Stimulated activated CD8-positive, alpha-beta memory T cell treated with anti-CD3 and anti-CD28 coated beads, Interleukin-15, amount 100 ng/mL, for 24 hours (primary cell): ENCODE measurements at regions not wholly inside any gene's neighbourhood (a gene's known extent, or its start where the extent isn't known, plus 50 kb on each side); places are given as distances from the start of the nearest gene placed in this dataset.
"Not testable (repeated sequence)": the region's sequence is repeated elsewhere in the genome, so short reads cannot be mapped to it uniquely, and the experiment has no call there.

Source experiments
- DNase-seq: peaks from one replicate; pipeline ENCODE4 v3.0.0-alpha.2; 2020; ENCODE audit warnings: low read depth

DNA sequence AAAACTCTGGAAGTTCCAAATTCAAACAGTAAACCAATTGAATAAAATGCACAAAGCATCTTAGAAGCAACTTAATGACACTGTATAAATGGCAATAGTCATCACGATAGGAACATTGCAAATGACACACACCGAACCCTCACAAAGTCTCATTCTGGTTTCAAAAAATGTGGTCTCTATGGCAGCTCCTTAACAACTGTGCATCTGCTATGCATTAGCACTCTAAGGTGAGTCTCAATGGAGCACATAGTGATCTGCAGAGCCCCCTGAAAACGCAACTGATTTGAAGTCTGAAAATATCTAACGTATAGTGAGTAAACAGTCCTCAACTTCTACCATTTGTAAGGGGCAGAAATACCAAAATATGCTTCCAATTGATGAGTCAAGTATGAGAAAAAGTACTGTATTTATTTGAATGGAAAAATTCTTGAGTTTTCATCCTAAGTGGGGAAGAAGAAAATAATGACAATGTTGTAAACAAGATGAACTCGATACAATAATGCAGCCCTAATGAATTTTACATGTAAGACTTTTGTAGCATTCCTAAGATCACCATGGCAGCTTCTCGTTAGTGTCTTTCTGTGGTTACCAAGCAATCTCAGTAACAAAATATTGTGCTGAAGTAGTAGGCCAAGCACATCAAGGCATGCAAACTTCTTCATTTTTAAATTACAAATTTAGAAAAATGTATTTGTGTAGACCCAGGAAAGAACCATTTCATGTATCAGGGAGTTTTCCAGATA lies 517.5 kb upstream of the FAM174A start:
- DNase-seq = no peak

DNA sequence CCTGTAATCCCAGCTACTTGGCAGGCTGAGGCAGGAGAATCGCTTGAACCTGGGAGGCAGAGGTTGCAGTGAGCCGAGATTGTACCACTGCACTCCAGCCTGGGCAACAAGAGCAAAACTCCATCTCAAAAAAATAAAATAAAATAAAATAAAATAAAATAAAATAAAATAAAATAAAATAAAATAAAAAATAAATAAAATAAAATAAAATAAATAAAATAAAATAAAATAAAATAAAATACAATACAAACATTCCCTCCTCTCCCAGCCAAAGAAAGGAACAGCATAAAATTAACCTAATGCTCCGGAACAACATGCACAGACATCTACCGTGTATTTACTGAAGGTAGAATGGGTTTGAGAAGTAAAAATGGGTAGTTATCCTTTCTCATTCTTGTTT lies 521.9 kb upstream of the FAM174A start:
- DNase-seq = not testable (repeated sequence)

DNA sequence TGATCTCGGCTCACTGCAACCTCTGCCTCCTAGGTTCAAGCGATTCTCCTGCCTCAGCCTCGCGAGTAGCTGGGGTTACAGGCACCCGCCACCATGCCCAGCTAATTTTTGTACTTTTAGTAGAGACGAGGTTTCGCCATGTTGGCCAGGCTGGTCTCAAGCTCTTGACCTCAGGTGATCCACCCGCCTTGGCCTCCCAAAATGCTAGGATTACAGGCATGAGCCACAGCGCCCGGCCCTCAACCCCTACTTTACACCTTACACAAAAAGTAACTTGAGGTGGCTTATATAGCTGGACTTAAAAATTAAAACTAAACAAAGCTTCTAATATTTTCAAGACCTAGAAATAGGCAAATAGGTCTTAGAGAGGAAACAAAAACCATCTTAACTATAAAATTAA lies 524.0 kb upstream of the FAM174A start:
- not testable (repeated sequence) for DNase-seq

DNA sequence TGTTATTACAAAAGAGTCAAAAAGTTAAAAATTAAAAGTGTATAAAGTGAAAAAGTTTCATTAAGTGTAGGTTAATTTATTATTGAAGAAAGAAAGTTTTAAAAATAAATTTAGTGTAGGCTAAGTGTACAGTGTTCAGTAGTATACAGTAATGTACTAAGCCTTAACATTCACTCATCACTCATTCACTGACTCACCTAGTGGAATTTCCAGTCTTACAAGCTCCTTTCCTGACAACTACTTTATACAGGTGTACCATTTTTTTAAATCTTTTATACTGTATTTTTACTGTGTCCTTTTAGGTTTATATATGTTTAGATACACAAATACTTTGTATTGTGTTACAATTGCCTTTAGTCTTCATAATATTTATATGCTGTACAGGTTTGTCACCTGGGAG lies 530.2 kb upstream of the FAM174A start:
- DNase-seq = no peak

DNA sequence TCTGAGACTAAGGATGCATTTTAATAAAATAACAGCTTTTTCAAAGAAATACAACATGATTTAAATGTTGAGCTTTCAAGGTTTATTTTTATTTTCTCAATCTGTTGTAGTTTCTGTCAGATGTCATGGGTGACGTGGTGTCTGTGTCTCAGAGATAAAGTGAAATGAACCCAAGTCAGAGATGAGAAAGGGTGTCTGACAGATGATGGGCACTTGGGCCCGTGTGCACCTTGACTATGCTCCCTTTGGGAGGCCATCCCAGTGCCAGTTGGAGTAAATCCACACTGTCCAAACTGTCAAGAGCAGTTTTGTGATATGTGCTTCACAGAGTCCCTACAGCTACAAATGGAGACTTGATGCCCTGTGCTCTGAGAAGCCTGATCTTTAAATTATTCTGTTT lies 536.9 kb upstream of the FAM174A start:
- DNase-seq = no peak

DNA sequence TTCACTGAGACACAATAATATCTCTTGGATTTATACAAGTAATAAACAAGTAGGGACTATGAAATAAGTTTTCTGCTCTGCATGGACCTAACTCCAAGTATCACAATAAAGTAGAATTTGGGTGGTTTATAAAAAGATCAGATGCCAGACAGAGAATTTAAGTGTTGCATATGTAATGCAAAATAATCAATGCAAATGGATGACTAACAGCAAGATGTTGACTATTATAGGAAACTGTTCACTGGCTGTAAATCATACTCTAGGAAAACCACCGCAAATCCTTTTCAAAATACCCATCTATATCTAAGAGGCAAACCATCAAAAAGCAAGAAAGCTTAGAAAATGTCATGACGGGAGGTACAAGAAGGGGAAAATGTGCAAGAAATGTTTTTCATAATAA lies 539.8 kb upstream of the FAM174A start:
- no peak for DNase-seq

DNA sequence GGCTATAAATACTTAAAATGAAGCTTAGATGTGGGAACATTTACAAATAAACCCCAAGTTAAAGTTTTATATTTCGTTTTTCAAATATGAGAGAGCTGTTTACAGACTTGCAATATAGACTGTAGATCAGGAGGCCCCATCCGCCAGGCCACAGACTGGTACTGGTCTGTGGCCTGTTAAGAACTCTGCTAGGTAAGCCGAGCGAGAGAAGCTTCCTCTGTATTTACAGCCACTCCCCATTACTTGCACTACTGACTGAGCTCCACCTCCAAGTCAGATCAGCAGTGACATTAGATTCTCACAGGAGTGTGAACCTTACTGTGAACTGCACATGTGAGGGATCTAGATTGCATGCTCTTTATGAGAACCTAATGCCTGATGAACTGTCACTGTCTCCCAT lies 561.4 kb upstream of the FAM174A start:
- DNase-seq = no peak

DNA sequence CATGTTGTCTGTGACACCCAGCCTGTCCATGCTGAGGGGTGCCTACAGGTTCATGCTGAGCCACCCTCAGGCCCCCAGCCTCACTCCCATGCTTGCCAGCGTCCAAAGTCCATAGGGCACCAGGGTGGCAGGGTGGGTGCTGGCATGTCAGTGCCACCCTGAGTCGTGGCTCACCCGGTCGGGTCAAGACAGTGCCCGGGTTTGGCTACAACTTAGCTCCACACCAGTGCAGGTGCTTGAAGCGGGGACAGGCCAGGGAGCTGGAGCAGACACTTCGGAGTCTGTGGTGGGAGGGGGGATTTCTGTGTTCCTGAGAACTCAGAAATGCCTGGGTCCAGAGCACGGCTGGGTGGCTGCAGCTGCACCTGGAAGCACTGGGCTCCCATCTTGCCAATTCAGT lies 579.2 kb upstream of the FAM174A start:
- no peak for DNase-seq

DNA sequence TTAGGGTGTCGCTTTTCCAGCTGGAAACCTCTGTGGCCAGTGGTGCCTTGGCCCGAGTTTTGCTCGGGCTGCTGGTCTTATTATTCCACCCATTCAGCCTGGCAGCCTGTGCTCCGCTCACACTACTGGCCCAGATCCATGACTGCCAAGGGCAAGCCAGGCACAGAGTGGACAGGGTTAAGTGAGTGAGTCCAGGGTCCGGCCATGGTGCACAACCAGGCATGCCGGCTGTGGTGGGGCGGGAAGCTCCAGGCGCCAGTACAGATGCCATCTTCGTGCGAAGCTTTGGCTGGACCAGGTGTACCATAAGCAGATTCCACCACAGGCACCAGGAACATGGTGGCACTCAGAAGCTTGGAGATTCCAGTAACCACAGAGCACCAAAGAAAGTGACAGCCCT lies 580.2 kb upstream of the FAM174A start:
- no peak for DNase-seq

DNA sequence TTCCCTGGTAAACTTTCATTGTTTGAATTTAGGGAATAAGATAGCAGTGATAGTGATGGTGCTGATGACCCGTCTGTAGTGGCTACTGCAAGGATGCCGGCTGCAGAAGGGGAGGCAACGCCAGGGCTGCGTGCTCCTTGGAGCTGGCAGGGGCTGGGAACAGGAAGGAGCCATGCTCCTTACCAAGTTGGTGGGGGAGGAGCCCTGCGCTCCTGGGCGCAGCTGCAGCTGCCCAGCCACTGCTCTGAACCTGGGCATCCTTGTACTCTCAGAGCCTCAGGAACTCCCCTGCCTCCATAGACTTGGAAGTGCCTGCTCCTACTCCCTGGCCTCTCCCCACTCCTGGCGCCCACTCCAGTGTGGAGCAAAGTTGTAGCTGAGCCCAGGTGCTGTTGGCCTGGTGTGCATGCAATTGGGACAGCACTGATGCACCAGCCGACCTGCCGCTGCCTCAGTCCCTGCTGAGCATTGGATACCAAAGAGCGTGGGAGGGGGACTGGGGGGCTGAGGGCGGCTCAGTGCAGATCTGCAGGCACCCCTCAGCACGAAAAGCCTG lies 585.1 kb upstream of the FAM174A start:
- no peak for DNase-seq

DNA sequence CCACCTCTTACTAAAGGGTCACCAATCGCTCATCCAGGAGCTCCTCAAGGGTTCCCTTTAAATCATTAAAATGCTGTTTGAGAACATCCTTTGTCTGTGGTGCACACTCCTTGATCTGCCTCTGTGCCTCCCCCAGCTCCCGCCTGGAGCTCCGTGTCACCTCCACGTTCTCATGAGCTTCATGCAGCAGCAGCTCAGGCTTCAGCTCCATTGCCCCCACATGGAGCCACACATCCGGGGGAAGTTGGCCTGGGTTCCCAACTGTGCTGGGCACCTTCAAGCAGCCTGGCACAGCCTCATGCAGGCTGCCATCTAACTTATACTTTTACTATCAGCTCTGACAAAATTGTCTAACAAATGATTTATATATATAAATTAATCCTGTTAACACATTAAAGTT lies 585.8 kb upstream of the FAM174A start:
- no peak for DNase-seq

DNA sequence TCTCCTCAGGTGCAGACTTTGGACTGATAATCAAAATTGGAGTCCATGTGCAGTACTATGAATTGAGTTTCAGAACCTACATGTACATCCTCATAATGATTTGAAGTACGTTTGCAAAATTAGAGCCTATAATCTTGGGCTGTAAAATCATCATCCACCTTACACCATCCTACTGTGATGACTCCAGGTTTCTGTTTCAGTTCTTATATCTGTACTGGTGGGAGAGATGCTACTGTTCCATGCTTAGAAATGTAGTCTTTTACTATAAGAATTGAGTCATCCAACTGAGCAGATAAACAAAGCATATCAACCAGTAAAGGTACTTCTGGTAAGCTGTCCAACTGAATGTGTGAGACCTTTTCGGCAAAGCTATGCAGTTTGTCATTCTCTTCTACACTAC lies 586.3 kb upstream of the FAM174A start:
- DNase-seq = no peak

DNA sequence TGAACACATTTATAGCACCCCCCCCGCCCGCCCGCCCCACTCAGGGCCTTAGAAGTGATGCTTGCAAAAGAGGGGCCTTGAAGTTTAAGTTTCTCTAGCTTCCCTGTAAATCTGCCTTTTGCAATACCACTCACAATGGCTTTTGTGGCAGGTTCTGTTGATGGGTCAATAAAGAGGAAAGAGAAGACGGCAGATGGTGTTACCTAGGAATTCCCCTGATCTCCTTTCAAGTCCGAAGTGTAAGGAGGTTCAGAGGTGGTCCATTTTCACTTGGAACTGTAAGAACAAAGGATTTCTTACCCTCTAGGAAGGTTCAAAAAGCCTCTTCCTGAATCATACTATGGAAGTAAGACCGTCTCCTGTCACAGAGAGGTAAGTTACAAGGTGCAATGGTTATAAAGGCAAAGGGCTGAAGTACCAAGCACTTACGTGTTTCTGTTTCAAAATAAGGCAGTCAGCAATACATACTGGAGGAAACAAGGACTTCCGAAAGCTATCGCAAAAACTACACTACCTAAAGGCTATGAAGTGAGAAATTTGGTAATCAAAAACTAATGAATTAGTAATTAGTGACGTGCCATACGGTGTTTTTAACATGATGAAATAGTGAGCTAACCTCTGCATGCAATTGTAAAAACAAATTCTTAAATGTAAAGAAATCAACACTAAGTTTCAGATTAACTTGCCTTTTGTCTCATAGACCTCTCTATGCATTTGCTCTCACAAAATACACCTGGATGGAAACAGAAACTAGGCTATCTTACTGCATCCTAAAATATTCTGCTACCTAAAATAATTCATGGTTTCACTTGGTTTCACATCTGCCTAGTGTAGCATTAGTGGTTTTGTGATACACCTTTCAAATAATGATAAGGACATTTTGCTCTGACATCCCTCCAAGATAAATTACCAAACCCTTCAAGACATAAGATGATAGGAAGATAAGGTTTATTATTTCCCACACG lies 589.4 kb upstream of the FAM174A start:
- DNase-seq = no peak

DNA sequence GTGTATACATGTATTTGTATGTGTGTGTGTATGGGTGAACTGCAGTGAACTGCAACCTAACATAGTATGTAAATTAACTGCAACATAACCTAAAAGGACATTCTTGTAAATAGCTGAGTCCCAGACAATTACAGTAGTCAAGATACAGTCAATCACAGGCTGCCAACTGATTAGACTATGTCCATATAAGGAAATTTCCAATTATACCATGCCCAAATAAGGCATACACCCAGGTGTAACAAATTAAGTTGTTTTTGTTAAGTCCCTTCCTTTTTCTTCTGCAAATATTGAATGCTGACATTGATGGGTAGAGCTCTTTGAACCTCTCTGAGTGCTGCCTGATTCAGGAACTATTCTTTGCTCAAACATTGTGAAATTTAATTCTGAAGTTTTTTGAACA lies 594.6 kb upstream of the FAM174A start:
- no peak for DNase-seq

DNA sequence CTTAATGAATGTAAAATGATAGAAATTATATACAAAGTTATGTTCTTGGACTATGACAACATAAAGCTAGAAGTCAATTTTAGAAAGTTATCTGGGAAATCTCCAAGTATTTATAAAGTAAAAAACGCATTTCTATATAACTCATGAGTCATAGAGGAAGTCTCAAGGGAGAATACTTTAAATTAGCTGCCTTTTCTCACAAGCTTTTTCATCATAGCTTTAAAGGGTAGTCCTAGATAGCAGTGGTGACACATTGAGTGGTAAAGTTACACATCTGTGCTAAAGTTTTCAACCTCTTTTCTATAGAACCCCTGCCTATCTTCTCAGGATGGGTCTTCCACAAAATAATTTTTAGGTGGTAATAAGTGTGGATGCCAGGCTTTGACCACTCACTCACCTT lies 598.3 kb upstream of the FAM174A start:
- no peak for DNase-seq

DNA sequence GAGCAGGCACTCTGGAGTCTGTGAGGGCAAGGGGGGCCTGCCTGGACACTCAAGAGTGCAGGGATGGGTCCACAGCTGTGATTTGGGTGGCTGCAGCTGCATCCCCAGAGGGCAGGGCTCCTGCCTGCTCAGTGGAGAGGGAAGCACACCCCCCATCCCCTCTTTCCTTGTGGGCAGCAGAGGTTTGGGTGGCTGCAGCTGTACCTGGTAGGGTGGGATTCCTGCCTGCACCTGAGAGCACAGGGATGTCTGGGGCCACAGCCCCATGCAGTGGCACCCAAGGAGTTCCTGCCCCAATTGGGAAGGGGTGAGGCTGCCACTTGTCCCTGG lies 605.4 kb upstream of the FAM174A start:
- no peak for DNase-seq

DNA sequence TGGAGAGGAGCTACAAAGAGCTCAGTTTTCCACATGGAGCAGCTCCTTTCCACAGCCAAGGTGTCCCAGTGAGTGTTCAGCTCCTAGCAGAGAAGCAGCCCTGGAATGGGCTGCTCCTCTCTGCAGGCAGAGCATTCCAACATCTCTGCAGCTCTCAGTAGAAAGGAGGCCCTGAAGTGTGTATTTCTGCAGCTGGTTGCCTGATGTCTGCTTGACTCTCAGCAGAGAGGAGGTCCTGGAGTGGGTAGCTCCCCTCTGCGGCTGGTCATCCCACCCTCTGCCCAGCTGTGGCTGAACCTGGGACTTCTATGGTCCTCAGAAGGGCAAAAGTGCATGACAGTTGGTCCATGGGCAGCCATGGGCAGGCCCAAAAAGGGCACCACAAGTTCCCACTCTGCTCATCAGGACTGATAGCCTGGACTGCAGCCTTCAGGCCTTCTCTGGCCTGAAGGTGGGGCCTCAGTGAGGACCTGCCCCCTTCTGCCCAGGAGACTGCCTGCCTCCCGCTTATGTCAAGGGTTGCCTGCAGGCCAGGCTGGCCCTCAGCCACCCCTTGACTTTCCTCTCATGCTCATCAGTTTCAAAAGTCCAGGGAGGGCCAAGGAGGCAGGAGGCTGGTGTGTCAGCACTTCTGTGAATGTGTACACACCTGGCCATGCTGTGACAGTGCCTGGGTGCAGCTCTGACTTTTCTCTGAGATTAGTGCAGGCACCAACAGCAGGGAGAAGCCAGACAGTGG lies 605.9 kb upstream of the FAM174A start:
- no peak for DNase-seq

DNA sequence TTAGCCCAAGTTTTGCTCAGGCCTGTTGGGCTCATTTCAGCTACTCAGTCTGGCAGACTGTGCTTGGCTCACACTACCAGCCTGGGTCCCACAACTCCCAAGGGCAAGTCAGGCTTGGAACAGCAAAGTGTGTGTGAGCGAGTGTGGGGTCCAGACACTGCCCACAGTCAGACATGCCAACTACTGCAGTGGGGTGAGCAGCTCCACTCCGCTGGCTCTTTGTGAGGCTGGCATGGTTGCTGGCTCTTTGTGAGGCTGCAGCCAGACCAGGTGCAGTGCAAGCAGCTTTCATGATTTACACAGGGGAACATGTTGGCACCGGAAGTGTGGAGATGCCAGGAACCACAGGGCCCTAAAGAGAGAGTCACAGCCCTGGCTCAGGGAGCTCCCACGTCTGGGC lies 606.7 kb upstream of the FAM174A start:
- no peak for DNase-seq

DNA sequence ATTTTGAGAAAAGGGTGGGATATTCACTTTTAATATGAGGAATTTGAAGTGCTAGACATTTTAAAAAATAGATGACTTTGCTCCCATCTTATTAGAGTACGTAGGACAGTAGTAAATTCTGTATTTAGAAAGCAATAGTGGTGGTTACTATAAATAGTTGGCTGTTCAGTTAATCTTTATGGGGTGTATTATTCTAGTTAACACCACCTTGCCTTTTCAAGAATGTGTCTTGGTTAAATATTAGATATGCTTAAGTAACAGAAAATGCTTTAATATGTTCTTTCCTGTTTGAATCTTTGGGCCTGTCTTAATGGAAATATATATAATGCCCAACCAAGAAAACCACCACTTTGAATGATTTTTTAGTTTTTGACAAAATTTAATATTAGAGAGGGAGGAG lies 608.7 kb upstream of the FAM174A start:
- DNase-seq = no peak

DNA sequence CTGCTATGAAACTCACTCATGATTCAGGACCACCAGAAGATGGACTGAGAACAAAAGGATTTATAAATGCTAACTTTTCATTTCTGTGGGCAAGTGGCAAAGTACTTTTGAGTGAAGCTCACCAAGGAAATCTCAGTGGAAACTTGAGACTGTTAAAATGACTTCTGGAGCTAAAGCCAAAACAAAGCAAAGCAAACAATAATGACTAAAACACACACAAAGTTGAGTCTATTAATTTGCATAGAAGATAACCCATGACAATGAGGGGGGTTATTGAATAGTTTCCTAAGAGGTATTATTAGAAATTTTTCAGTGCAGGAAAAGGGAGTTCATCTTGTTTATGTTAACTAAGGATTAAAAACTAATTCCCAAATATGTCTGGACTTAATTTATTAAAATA lies 612.8 kb upstream of the FAM174A start:
- no peak for DNase-seq

DNA sequence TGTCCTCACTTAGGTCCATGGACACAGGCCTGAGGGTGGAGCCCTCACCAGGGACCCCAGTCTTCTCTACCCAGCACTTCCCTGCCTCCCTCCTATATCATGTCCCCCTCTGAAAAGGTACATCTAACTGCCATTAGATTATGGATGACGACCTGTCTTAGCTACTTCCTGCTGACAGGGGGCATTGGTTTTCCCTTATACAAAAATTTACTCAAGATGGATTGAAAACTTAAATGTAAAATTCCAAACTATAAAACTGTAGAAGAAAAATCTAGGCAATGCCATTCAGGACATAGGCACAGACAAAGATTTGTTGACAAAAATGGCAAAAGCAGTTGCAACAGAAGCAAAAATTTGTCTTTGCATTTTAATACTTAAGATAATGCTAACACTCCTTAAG lies 623.2 kb upstream of the FAM174A start:
- DNase-seq = no peak

DNA sequence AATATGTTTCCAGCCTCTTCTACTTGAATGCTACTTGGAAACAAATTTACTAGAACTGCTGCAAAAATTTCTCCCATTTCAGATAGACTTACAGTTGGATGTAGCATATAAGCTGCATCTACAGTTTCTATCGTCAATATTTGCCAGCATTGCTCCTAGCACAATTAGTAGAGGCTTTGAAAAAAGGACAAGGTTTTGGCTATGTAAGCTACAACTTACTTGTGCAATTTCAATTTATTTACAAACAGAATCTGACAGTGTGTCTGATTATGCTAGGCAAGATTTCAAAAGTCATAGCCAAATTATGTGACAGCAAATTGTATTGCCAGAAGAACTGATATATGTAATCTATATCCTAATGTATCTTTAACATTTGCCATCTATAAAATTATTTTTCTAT lies 628.4 kb upstream of the FAM174A start:
- DNase-seq = no peak

DNA sequence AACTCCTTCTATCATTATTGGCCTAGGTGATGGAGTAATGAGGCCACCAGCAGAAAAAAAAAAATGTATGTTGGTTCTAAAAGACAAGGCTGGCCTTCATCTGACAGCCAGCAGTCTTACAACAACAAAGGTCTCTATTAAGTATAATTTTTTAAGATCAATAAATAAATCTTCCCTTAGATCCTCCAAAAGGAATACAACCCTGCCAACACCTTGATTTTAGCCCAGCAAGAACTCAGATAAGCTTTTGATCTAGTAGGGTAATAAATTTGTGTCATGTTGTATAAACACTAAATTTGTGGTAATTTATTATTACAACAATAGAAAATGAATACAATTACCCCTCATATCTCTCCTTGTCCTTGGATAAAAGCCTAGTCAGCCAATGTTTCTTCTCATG lies 633.2 kb upstream of the FAM174A start:
- no peak for DNase-seq
